Epithelial cell of proximal tubule (primary cell): ENCODE measurements at regions not wholly inside any gene's neighbourhood (a gene's known extent, or its start where the extent isn't known, plus 50 kb on each side); places are given as distances from the start of the nearest gene placed in this dataset.
"Not testable (repeated sequence)": the region's sequence is repeated elsewhere in the genome, so short reads cannot be mapped to it uniquely, and the experiment has no call there.

Source experiments
- DNase-seq: peaks from one replicate; pipeline ENCODE4 v3.0.0-alpha.2; 2011; ENCODE audit warnings: low read depth
- H3K4me3 ChIP-seq: 2 replicates; pipeline ENCODE4 v1.5.1; 2011; ENCODE audit warnings: low read depth, mild to moderate bottlenecking, low read length
- CTCF ChIP-seq: conservative IDR thresholded peaks from 2 replicates; pipeline ENCODE4 v1.5.1; 2012; ENCODE audit warnings: low read depth, mild to moderate bottlenecking, low read length

GRCh38 chr4:63218856-63219255 is 1190.4 kb downstream of the TECRL start:
- H3K4me3 ChIP-seq: no peak overlapping the region
- no peak for TF ChIP-seq CTCF
- DNase-seq: no peak

DNA sequence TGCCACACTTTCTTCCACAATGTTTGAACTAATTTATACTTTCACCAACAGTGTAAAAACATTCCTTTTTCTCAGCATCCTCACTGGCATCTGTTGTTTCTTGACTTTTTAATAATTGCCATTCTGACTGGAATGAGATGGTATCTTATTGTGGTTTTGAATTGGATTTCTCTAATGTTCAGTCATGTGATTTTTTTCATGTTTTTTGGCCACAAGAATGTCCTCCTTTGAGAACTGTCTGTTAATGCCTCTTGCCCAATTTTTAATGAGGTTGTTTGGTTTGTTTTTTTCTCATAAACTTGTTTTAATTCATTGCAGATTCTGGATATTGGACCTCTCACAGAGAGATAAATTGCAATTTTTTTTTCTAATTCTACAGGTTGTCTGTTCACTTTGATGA is 1195.2 kb downstream of the TECRL start:
- DNase-seq: no peak
- H3K4me3 ChIP-seq: no peak overlapping the region
- TF ChIP-seq CTCF: no peak

DNA sequence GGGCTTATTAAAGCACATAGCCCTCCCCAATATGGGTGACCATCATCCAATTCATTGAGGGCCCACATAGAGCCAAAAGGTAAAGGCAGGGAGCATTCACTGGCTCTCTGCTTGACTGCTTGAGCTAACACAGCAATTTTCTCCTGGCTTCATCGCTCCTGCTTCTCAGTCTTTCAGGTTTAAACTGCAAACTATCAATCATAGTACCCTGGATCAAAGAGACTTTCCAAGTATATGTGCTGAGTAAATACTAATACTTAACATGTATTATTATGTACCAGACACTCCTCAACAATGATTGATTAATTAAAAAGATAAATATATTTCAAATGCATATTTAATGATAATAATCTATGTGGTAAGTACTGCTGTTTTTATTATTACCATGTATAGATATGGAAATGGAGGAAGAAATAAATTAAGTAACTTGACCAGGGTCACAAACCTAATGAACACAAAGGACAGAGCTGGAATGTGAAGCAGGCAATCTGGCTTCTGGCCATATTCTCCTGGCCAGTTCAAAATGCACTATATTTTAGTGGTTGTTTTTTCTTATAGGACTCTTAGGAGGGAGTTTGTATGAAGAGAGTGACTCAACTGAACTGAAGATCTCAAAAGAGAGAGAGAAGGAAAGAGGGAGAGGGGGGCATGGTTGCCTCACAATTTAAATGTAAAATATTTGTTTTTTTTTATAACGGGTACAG is 1197.3 kb downstream of the TECRL start:
- DNase-seq: no peak
- TF ChIP-seq CTCF: no peak
- H3K4me3 ChIP-seq: no peak overlapping the region

DNA sequence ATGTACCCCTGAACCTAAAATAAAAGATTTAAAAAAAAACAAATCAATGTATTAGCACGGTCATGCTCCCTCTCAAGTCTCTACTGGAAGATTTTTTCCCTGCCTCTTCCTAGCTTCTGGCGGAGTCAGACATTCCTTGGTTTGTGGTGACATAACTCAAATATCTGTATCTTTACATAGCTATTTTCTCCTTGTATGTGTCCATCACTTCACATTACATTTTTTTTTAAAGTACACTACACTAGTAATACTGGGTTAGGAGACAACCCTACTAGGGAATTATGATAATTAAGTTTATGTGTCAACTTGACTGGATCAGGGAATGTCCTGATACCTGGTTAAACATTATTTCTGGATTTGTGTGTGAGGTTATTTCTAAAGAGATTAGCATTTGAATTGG is 1197.9 kb downstream of the TECRL start:
- H3K4me3 ChIP-seq: no peak overlapping the region
- no peak for DNase-seq
- TF ChIP-seq CTCF: no peak

DNA sequence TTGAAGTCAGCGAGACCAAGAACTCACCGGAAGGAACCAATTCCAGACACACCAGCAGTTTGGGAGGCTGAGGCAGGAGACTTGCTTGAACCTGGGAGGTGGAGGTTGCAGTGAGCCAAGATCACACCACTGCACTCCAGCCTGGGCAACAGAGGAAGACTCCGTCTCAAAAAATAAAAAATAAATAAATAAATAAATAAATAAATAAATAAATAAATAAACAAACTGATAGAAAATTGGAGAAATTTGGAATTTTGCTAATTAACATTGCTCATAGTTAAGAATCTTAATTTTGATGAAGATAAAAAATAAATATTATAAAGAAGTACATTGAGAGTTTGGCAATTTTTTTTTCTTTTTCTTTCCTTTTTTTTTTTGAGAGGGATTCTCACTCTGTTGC is 1216.2 kb downstream of the TECRL start:
- not testable (repeated sequence) for H3K4me3 ChIP-seq, DNase-seq

DNA sequence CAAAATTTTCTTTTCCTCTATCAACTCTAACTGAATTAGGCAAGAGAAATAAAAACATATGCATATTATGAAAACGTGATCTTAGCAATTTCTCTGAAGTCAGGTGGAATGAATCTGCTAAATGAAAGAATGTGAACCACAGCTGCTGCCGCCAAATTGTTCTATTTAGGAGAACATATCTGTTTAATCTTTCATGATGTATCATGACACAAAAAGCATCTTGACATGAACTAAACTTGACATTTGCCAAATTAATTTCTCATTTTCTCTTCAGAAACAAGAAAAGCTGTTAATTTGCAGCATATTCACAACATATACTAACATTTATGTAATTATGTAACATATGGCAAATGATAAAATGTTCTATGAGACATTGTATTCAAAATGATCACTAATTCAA is 1237.9 kb downstream of the TECRL start:
- TF ChIP-seq CTCF: no peak
- DNase-seq: no peak
- H3K4me3 ChIP-seq: no peak overlapping the region

- DNase-seq: no peak
Measured at GRCh38 chr4:63170923-63171322, 1238.3 kb downstream of the TECRL start.

More at GRCh38 chr4:63170923-63171322, 1238.3 kb downstream of the TECRL start:
- TF ChIP-seq CTCF: no peak
- no peak overlapping the region for H3K4me3 ChIP-seq
